Lung (tissue), 11 donors: ENCODE measurements at regions not wholly inside any gene's neighbourhood (a gene's known extent, or its start where the extent isn't known, plus 50 kb on each side); places are given as distances from the start of the nearest gene placed in this dataset.
A peak's percentile ranks its signal among the peaks of the same experiment; 100 is the strongest.

Experiments
- ATAC-seq: fragments of 200-7000 bp; cut with Tn5 transposase; one replicate; pipeline ENCODE4 v1.9.1; 2020; ENCODE audit warnings: moderate number of reproducible peaks; ENCODE audit not compliant: insufficient read depth, low FRiP score
- DNase-seq, 3 donors: peaks; one replicate each; pipeline ENCODE4 v3.0.0-alpha.2; 2013 to 2017
- H3K27ac ChIP-seq, 2 donors: one replicate each; pipeline ENCODE4 v1.5.1; 2013; ENCODE audit warnings: mild to moderate bottlenecking in 2 of 2, moderate library complexity in 2 of 2, control low read depth in 1 of 2, inconsistent platforms in 1 of 2, low read depth in 1 of 2, low read length in 1 of 2
- H3K27me3 ChIP-seq, 3 donors: one replicate each; pipeline ENCODE4 v1.5.1; 2013; ENCODE audit warnings: low read length in 2 of 3; ENCODE audit not compliant: control insufficient read depth in 3 of 3, insufficient read depth in 3 of 3
- H3K36me3 ChIP-seq, 4 donors: one replicate each; pipeline ENCODE4 v1.5.1; 2013; ENCODE audit warnings: low read length in 4 of 4, mild to moderate bottlenecking in 1 of 4, moderate library complexity in 1 of 4; ENCODE audit not compliant: control insufficient read depth in 4 of 4, insufficient read depth in 4 of 4
- H3K4me1 ChIP-seq, 5 donors: one replicate each; pipeline ENCODE4 v1.5.1; 2013; ENCODE audit warnings: low read length in 5 of 5, mild to moderate bottlenecking in 2 of 5, moderate library complexity in 1 of 5; ENCODE audit not compliant: control insufficient read depth in 5 of 5, insufficient read depth in 5 of 5
- H3K4me3 ChIP-seq: one replicate; pipeline ENCODE4 v1.5.1; 2013; ENCODE audit warnings: mild to moderate bottlenecking, control low read depth, moderate library complexity
- H3K9ac ChIP-seq, 2 donors: one replicate each; pipeline ENCODE4 v1.5.1; 2013; ENCODE audit warnings: low read length in 2 of 2, control low read depth in 1 of 2; ENCODE audit not compliant: insufficient read depth in 1 of 2
- H3K9me3 ChIP-seq, 4 donors: one replicate each; pipeline ENCODE4 v1.5.1; 2013; ENCODE audit warnings: low read length in 3 of 4, mild to moderate bottlenecking in 1 of 4, moderate library complexity in 1 of 4; ENCODE audit not compliant: control insufficient read depth in 4 of 4, insufficient read depth in 3 of 4
- WGBS, 2 donors: extraction: QIAGEN DNeasy Blood & Tissue Kit; methylation state at CpG; one replicate each; pipeline ENCODE4 v1.1.7; 2013; 5-methylcytosine and 5-hydroxymethylcytosine counted together
- TF ChIP-seq, protein P1 (sequence below): IDR thresholded peaks from 2 replicates; pipeline ENCODE4 v1.5.1; 2012; ENCODE audit warnings: mild to moderate bottlenecking; ENCODE audit errors: control extremely low read depth, extremely low read depth
- donor health status: control.
- donor health status: control.
- donor health status: Bipolar disorder and iron deficiency.
- donor health status: healthy.
- donor health status: DM: yes; HTN: yes; CAD: no.

GRCh38 chr2:184125867-184126266 lies 472.5 kb upstream of the ZNF804A start:
- TF ChIP-seq, protein P1, sequence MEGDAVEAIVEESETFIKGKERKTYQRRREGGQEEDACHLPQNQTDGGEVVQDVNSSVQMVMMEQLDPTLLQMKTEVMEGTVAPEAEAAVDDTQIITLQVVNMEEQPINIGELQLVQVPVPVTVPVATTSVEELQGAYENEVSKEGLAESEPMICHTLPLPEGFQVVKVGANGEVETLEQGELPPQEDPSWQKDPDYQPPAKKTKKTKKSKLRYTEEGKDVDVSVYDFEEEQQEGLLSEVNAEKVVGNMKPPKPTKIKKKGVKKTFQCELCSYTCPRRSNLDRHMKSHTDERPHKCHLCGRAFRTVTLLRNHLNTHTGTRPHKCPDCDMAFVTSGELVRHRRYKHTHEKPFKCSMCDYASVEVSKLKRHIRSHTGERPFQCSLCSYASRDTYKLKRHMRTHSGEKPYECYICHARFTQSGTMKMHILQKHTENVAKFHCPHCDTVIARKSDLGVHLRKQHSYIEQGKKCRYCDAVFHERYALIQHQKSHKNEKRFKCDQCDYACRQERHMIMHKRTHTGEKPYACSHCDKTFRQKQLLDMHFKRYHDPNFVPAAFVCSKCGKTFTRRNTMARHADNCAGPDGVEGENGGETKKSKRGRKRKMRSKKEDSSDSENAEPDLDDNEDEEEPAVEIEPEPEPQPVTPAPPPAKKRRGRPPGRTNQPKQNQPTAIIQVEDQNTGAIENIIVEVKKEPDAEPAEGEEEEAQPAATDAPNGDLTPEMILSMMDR = no peak
- peaks cover 0 to 4% (median 0%) of the 10 kb centered on the region in 4 donors for H3K9me3 ChIP-seq
- no peak overlapping the region for H3K4me3 ChIP-seq
- ATAC-seq (no peak), DNase-seq (no peak)
- no peaks in the 10 kb centered on the region for H3K4me1 ChIP-seq
- 87 to 93% methylated on average over 2 of the region's 2 CpGs for WGBS, 2 donors
- H3K36me3 ChIP-seq = no peaks in the 10 kb centered on the region
- H3K27ac ChIP-seq = no peak overlapping the region
- H3K9ac ChIP-seq = no peak overlapping the region
- no peaks in the 10 kb centered on the region for H3K27me3 ChIP-seq

GRCh38 chr2:184129073-184129472 lies 469.3 kb upstream of the ZNF804A start:
- ATAC-seq (no peak), DNase-seq (no peak)
- WGBS, 2 donors = 51 to 97% methylated on average over 1 of the region's 1 CpG
- TF ChIP-seq, protein P1 = no peak
- Histone ChIP-seq H3K27ac (no peak overlapping the region), H3K4me3 (no peak overlapping the region), H3K36me3 (no peaks in the 10 kb centered on the region), H3K4me1 (no peaks in the 10 kb centered on the region), H3K27me3 (no peaks in the 10 kb centered on the region), H3K9me3 (peaks cover 0 to 10% (median 0%) of the 10 kb centered on the region in 4 donors), H3K9ac (no peak overlapping the region)

- 91 to 100% methylated on average over 1 of the region's 1 CpG for WGBS, 2 donors
- no peaks in the 10 kb centered on the region for H3K36me3 ChIP-seq
- ATAC-seq (no peak), DNase-seq (no peak)
- H3K9me3 ChIP-seq = peaks cover 0 to 9% (median 5%) of the 10 kb centered on the region in 4 donors
- H3K9ac ChIP-seq = no peak overlapping the region
- no peaks in the 10 kb centered on the region for H3K4me1 ChIP-seq
- no peaks in the 10 kb centered on the region for H3K27me3 ChIP-seq
- H3K27ac ChIP-seq = no peak overlapping the region
- no peak overlapping the region for H3K4me3 ChIP-seq
- TF ChIP-seq, protein P1 = no peak
Measured at GRCh38 chr2:184137955-184138354, 460.4 kb upstream of the ZNF804A start.

GRCh38 chr2:184141866-184142265 lies 456.5 kb upstream of the ZNF804A start:
- no peak overlapping the region for H3K27ac ChIP-seq
- H3K9me3 ChIP-seq = peaks cover 0 to 6% (median 2%) of the 10 kb centered on the region in 4 donors
- H3K4me3 ChIP-seq = no peak overlapping the region
- H3K4me1 ChIP-seq = no peaks in the 10 kb centered on the region
- DNase-seq (peak in 2 of 3 donors; percentile 53 to 60), ATAC-seq (no peak)
- no peak overlapping the region for H3K9ac ChIP-seq
- H3K27me3 ChIP-seq = no peaks in the 10 kb centered on the region
- no peaks in the 10 kb centered on the region for H3K36me3 ChIP-seq
- TF ChIP-seq, protein P1 = no peak
